Gastrocnemius medialis (tissue), 4 donors: ENCODE measurements at regions not wholly inside any gene's neighbourhood (a gene's known extent, or its start where the extent isn't known, plus 50 kb on each side); places are given as distances from the start of the nearest gene placed in this dataset.
"Not testable (repeated sequence)": the region's sequence is repeated elsewhere in the genome, so short reads cannot be mapped to it uniquely, and the experiment has no call there.

Source experiments
- ATAC-seq, 2 donors: fragments of 150-250 bp; one replicate each; pipeline ENCODE4 v1.9.1; 2016
- DNase-seq, 2 donors: peaks; one replicate each; pipeline ENCODE4 v3.0.0-alpha.2; 2019
- H3K27ac ChIP-seq, 4 donors: fragments of 200-600 bp; sonication (generic); 1 replicate in 1 of 4; 2 replicates in 3 of 4; pipeline ENCODE4 v1.5.1; 2016 to 2018; ENCODE audit warnings: mild to moderate bottlenecking in 2 of 4, moderate library complexity in 1 of 4
- H3K27me3 ChIP-seq, 3 donors: fragments of 200-600 bp; sonication (generic) in 2 of 3; 1 replicate in 1 of 3; 2 replicates in 2 of 3; pipeline versions ENCODE4 v1.5.1 to v1.6.0; 2016 to 2019; ENCODE audit warnings: mild to moderate bottlenecking in 1 of 3, moderate library complexity in 1 of 3
- H3K36me3 ChIP-seq, 2 donors: fragments of 200-600 bp; sonication (generic) in 1 of 2; one replicate each; pipeline ENCODE4 v1.5.1; 2017 to 2018
- H3K4me1 ChIP-seq, 2 donors: fragments of 200-600 bp; sonication (generic) in 1 of 2; one replicate each; pipeline ENCODE4 v1.5.1; 2016 to 2017; ENCODE audit warnings: mild to moderate bottlenecking in 2 of 2
- H3K4me3 ChIP-seq, 4 donors: fragments of 200-600 bp; sonication (generic) in 3 of 4; 1 replicate in 1 of 4; 2 replicates in 3 of 4; pipeline ENCODE4 v1.5.1; 2016 to 2019; ENCODE audit warnings: mild to moderate bottlenecking in 2 of 4
- H3K9me3 ChIP-seq, 3 donors: fragments of 200-600 bp; sonication (generic) in 2 of 3; 1 replicate in 1 of 3; 2 replicates in 2 of 3; pipeline ENCODE4 v1.5.1; 2016 to 2019
- POLR2A ChIP-seq, 2 donors: fragments of 450-650 bp; IDR thresholded peaks; one replicate each; pipeline ENCODE4 v1.6.1; 2017; ENCODE audit warnings: antibody characterized with exemption in 2 of 2, mild to moderate bottlenecking in 2 of 2, moderate library complexity in 2 of 2
- in situ Hi-C, 4 donors: fragments of 200-750 bp; cut with MboI; loops; one replicate each; pipeline versions ENCODE4 v1.15.0 to v1.8.0; 2017; ENCODE audit warnings: low sequenced_read_pairs in 4 of 4
- intact Hi-C: fragments of 100-400 bp; cut with DNase I; formaldehyde crosslinking; loops from one replicate; pipeline ENCODE4 v1.15.1; 2023; ENCODE audit warnings: low total_unique reads
- TF ChIP-seq, protein P1 (sequence below), 5 experiments: fragments of 450-650 bp in 3 of 5; fragments of 200-600 bp in 2 of 5; sonication (generic) in 2 of 5; IDR thresholded peaks in 4 of 5; conservative IDR thresholded peaks in 1 of 5; 1 replicate in 4 of 5; 2 replicates in 1 of 5; pipeline ENCODE4 v1.5.1; 2016 to 2019; ENCODE audit warnings: antibody characterized with exemption in 5 of 5, mild to moderate bottlenecking in 3 of 5, moderate library complexity in 3 of 5

DNA sequence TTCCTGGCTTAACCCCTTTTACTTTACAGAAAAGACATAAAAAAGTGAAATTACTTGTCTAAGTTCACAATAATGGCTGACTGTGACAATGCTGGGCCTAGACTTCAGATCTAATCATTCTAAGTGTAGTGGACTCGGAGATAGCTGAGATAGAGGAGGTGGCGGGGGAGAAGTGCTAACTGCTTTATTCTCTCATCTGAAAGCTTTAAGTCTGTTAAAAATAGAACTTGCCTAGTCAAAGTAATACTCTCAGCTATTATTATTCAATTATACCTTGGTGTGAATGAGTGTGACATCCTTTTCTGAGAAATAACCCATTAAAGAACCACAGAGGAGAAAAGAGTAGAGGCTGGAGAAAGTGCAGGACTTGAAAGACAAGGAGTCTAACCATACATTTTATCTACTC is 96.1 kb upstream of the OLIG2 start:
- TF ChIP-seq, protein P1, sequence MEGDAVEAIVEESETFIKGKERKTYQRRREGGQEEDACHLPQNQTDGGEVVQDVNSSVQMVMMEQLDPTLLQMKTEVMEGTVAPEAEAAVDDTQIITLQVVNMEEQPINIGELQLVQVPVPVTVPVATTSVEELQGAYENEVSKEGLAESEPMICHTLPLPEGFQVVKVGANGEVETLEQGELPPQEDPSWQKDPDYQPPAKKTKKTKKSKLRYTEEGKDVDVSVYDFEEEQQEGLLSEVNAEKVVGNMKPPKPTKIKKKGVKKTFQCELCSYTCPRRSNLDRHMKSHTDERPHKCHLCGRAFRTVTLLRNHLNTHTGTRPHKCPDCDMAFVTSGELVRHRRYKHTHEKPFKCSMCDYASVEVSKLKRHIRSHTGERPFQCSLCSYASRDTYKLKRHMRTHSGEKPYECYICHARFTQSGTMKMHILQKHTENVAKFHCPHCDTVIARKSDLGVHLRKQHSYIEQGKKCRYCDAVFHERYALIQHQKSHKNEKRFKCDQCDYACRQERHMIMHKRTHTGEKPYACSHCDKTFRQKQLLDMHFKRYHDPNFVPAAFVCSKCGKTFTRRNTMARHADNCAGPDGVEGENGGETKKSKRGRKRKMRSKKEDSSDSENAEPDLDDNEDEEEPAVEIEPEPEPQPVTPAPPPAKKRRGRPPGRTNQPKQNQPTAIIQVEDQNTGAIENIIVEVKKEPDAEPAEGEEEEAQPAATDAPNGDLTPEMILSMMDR (IDR thresholded peaks at IDR 0.05 in 4 of 5, conservative IDR thresholded peaks at IDR 0.05 in 1 of 5): no peak
- TF ChIP-seq POLR2A (IDR thresholded peaks at IDR 0.05): no peak
- ATAC-seq: no peak
- intact Hi-C loops (no loop called here), in situ Hi-C loops (loop anchor here in 1 of 4 donors (25.0 kb wide), 1 partner anchor 508 kb away; no protein-coding TSS in a partner anchor)
- H3K4me3 ChIP-seq: no peak overlapping the region
- no peak overlapping the region for H3K27ac ChIP-seq
- DNase-seq: no peak
- no peaks in the 10 kb centered on the region for H3K36me3 ChIP-seq
- H3K9me3 ChIP-seq: peaks cover 0 to 2% (median 0%) of the 10 kb centered on the region in 3 donors
- H3K4me1 ChIP-seq: no peaks in the 10 kb centered on the region
- no peaks in the 10 kb centered on the region for H3K27me3 ChIP-seq

DNA sequence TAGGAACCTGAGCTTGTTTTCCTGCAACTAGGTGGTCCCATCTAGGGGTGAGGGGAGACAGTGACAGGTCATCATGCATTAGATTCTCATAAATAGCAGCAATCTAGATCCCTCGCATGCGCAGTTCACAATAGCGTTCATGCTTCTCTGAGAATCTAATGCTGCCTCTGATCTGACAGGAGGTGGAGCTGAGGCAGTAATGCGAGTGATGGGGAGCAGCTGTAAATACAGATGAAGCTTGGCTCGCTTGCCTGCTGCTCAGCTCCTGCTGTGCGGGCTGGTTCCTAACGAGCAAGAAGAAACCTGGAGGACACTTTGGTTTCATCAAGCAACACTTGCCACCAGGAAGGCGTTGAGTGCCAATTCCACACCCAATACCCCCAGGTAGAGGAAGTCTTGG is 95.1 kb upstream of the OLIG2 start:
- no peak for ATAC-seq
- Histone ChIP-seq H3K4me3 (no peak overlapping the region), H3K36me3 (no peaks in the 10 kb centered on the region), H3K4me1 (no peaks in the 10 kb centered on the region), H3K27me3 (no peaks in the 10 kb centered on the region), H3K9me3 (no peaks in the 10 kb centered on the region), H3K27ac (no peak overlapping the region)
- in situ Hi-C loops: loop anchor here in 1 of 4 donors (25.0 kb wide), 1 partner anchor 507 kb away; no protein-coding TSS in a partner anchor
- intact Hi-C loops: no loop called here
- TF ChIP-seq POLR2A (IDR thresholded peaks at IDR 0.05): no peak
- TF ChIP-seq, protein P1 (IDR thresholded peaks at IDR 0.05 in 4 of 5, conservative IDR thresholded peaks at IDR 0.05 in 1 of 5): no peak
- DNase-seq: no peak

DNA sequence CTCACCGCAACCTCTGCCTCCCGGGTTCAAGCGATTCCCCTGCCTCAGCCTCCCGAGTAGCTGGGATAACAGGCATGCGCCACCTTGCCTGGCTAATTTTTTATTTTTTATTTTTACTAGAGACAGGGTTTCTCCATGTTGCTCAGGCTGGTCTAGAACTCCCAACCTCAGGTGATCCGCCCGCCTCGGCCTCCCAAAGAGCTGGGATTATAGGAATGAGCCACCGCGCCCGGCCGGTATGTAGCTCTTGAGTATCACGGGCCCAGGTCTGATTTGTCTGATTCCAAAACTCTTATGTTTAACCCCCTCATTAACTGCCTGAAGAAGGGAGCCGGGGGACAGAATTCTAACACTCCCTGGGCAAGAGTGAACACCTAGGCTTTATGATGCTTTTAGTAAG is 91.7 kb upstream of the OLIG2 start:
- H3K4me1 ChIP-seq, intact Hi-C loops, H3K9me3 ChIP-seq, H3K4me3 ChIP-seq, H3K27me3 ChIP-seq, H3K36me3 ChIP-seq, ATAC-seq, DNase-seq, H3K27ac ChIP-seq: not testable (repeated sequence)
- in situ Hi-C loops: loop anchor here in 1 of 4 donors (25.0 kb wide), 1 partner anchor 503 kb away; no protein-coding TSS in a partner anchor

DNA sequence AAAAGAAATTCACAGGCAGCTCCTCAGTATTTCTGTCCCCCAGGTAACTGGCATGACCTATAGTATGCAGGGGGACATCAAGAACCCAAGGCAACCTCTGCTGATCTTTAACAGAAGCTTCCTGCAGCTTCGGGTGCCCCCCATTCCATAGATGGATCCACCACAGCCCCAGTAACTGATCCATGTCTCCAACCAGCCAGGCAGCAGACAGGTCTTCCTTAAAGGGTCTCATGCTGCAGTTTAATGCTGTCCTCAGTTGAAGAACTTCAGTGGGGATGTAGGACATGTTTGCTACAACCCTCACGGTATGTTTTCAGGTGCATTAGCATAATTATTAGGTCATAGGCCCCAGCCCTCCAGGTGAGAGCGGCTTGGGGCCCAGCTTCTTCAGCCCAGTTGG is 90.9 kb upstream of the OLIG2 start:
- no peak for DNase-seq
- intact Hi-C loops: no loop called here
- in situ Hi-C loops: loop anchor here in 1 of 4 donors (25.0 kb wide), 1 partner anchor 502 kb away; no protein-coding TSS in a partner anchor
- H3K27ac ChIP-seq: no peak overlapping the region
- H3K36me3 ChIP-seq: no peaks in the 10 kb centered on the region
- H3K9me3 ChIP-seq: no peaks in the 10 kb centered on the region
- H3K4me3 ChIP-seq: no peak overlapping the region
- no peaks in the 10 kb centered on the region for H3K4me1 ChIP-seq
- no peak for ATAC-seq
- no peak for TF ChIP-seq POLR2A (IDR thresholded peaks at IDR 0.05)
- TF ChIP-seq, protein P1 (IDR thresholded peaks at IDR 0.05 in 4 of 5, conservative IDR thresholded peaks at IDR 0.05 in 1 of 5): no peak
- no peaks in the 10 kb centered on the region for H3K27me3 ChIP-seq

DNA sequence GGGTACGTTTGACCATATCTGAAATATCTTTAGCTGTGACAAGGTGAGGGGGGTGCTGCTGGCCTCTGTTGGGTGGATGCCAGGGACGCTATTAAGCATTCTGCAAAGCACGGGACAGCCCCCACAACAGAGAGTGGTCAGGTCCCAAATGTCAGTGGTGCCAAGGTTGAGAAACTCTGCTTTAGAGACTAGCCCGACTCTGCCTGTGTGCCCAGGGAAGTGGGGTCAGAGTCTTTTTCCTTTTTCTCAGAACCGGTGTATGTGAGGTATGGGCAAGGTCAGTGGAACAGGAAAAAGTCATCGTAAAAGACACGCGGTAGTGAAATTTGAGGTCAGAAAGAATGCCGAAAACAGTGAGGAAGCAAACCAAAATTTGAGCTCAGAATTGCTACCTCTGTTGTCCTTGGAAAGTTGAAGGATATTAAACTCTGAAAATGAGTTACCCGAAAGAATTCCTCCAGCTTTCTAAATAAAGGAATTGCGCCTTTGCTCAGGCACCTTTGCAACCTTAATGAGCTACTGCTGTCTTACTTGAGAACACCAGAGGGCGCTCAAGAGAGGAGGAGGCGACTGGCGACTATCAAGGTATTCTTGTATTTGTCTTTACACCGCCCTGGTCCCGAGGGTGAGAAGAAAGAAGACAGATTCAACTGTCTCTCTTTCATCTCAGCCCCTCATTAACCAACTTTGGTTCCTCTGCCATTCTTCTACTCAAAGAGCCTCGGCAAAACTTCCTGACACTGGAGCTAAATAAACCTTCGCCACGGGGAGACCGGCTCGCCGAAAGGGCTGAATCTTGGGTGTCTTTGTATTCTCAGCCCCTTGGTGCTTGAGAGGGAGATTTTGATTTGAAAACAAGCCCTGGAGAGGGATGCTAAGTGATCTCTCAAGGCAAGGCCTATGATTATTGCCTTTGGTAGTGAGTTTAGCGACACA is 85.4 kb upstream of the OLIG2 start:
- H3K27me3 ChIP-seq: peaks cover 0 to 2% (median 0%) of the 10 kb centered on the region in 3 donors
- H3K9me3 ChIP-seq: no peaks in the 10 kb centered on the region
- no peak overlapping the region for H3K27ac ChIP-seq
- TF ChIP-seq, protein P1 (IDR thresholded peaks at IDR 0.05 in 4 of 5, conservative IDR thresholded peaks at IDR 0.05 in 1 of 5): peak; percentile 34 to 77 (median 59)
- no peak for TF ChIP-seq POLR2A (IDR thresholded peaks at IDR 0.05)
- ATAC-seq (peak in 1 of 2 donors; percentile 33), DNase-seq (no peak)
- no peaks in the 10 kb centered on the region for H3K36me3 ChIP-seq
- no peaks in the 10 kb centered on the region for H3K4me1 ChIP-seq
- intact Hi-C loops (loop anchor here (1.0 kb wide), 2 partner anchors 187 to 256 kb away; no protein-coding TSS in a partner anchor), in situ Hi-C loops (loop anchor here in 2 of 4 donors (5.0 to 25.0 kb wide), 4 partner anchors 184 to 497 kb away; no protein-coding TSS in a partner anchor)
- H3K4me3 ChIP-seq: no peak overlapping the region
